Ovary (tissue), 3 donors: ENCODE measurements at regions not wholly inside any gene's neighbourhood (a gene's known extent, or its start where the extent isn't known, plus 50 kb on each side); places are given as distances from the start of the nearest gene placed in this dataset.
"Not testable (repeated sequence)": the region's sequence is repeated elsewhere in the genome, so short reads cannot be mapped to it uniquely, and the experiment has no call there.

ENCODE experiments used
- POLR2A ChIP-seq: fragments of 450-650 bp; IDR thresholded peaks from one replicate; pipeline ENCODE4 v1.6.1; 2017; ENCODE audit warnings: antibody characterized with exemption, mild to moderate bottlenecking, moderate library complexity
- TF ChIP-seq, protein P1 (sequence below), 3 donors: fragments of 450-650 bp in 2 of 3; fragments of 200-600 bp in 1 of 3; IDR thresholded peaks; one replicate each; pipeline versions ENCODE4 v1.5.1 to v1.8.0; 2016 to 2022; ENCODE audit warnings: antibody characterized with exemption in 3 of 3, mild to moderate bottlenecking in 1 of 3
- donor health status: DM: no; HTN: no; CAD: no.

DNA sequence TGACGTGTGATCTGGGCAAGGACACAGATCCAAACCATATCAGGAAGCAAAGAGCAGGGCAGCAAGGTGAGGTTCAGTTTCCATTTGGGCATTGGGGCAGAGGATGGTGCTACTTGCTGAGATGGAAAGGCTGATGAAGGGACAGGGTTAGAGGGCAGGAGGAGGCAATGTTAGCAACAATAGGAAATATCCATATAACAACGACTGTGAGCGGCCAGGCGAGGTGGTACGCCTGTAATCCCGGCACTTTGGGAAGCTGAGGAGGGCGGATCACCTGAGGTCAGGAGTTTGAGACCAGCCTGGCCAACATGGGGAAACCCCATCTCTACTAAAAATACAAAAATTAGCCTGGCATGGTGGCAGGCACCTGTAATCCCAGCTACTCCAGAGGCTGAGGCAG is 144.5 kb downstream of the IRX5 start:
- not testable (repeated sequence) for TF ChIP-seq POLR2A
- TF ChIP-seq, protein P1, sequence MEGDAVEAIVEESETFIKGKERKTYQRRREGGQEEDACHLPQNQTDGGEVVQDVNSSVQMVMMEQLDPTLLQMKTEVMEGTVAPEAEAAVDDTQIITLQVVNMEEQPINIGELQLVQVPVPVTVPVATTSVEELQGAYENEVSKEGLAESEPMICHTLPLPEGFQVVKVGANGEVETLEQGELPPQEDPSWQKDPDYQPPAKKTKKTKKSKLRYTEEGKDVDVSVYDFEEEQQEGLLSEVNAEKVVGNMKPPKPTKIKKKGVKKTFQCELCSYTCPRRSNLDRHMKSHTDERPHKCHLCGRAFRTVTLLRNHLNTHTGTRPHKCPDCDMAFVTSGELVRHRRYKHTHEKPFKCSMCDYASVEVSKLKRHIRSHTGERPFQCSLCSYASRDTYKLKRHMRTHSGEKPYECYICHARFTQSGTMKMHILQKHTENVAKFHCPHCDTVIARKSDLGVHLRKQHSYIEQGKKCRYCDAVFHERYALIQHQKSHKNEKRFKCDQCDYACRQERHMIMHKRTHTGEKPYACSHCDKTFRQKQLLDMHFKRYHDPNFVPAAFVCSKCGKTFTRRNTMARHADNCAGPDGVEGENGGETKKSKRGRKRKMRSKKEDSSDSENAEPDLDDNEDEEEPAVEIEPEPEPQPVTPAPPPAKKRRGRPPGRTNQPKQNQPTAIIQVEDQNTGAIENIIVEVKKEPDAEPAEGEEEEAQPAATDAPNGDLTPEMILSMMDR (IDR thresholded peaks at IDR 0.05) = not testable (repeated sequence)
